B cell (primary cell): ENCODE measurements at regions not wholly inside any gene's neighbourhood (a gene's known extent, or its start where the extent isn't known, plus 50 kb on each side); places are given as distances from the start of the nearest gene placed in this dataset.

Experiments used
- ATAC-seq: fragments of 200-7000 bp; cut with Tn5 transposase; one replicate; pipeline ENCODE4 v1.10.0; 2021; ENCODE audit warnings: low read depth, mild to moderate bottlenecking, moderate number of reproducible peaks, moderate library complexity
- CTCF ChIA-PET: fragments of 350-600 bp; sonication (Branson Sonifier 250); formaldehyde crosslinking; loops from one replicate; lab custom pipeline; 2021; ENCODE audit warnings: antibody characterized with exemption, inconsistent platforms; lab: Charles Lee
- POLR2A ChIA-PET: fragments of 350-600 bp; sonication (Branson Sonifier 250); formaldehyde crosslinking; loops from one replicate; lab custom pipeline; 2021; ENCODE audit warnings: antibody characterized with exemption; lab: Charles Lee
- DNase-seq: peaks from one replicate; pipeline ENCODE4 v3.0.0; 2013
- H2AFZ ChIP-seq: 2 replicates; pipeline ENCODE4 v1.6.1; 2012; ENCODE audit warnings: mild to moderate bottlenecking, low read depth, low read length; ENCODE audit not compliant: insufficient read depth, poor library complexity, severe bottlenecking
- H3K27ac ChIP-seq, 2 donors: 1 replicate in 1 of 2; 2 replicates in 1 of 2; pipeline ENCODE4 v1.5.1; 2012 to 2013; ENCODE audit warnings: low read length in 2 of 2, mild to moderate bottlenecking in 2 of 2, moderate library complexity in 1 of 2
- H3K27me3 ChIP-seq, 4 experiments: fragments of 200-600 bp in 1 of 4; sonication (generic) in 1 of 4; replicated peaks in 1 of 4; 1 replicate in 2 of 4; 2 replicates in 2 of 4; pipeline versions ENCODE4 v1.6.1 to v1.7.0; 2013 to 2016; ENCODE audit warnings: low read length in 3 of 4, mild to moderate bottlenecking in 2 of 4, mixed read lengths in 1 of 4, moderate library complexity in 1 of 4; ENCODE audit not compliant: insufficient read depth in 4 of 4, control insufficient read depth in 3 of 4; ENCODE audit errors: control extremely low read depth in 1 of 4
- H3K36me3 ChIP-seq, 2 experiments: replicated peaks in 1 of 2; 1 replicate in 1 of 2; 2 replicates in 1 of 2; pipeline versions ENCODE4 v1.6.1 to v1.7.1; 2013; ENCODE audit warnings: low read length in 1 of 2; ENCODE audit not compliant: insufficient read depth in 2 of 2, control insufficient read depth in 1 of 2; ENCODE audit errors: control extremely low read depth in 1 of 2, extremely low read depth in 1 of 2
- H3K4me1 ChIP-seq, 2 donors: fragments of 200-600 bp in 1 of 2; sonication (generic) in 1 of 2; 1 replicate in 1 of 2; 2 replicates in 1 of 2; pipeline versions ENCODE4 v1.5.1 to v1.6.1; 2013 to 2017; ENCODE audit warnings: low read length in 2 of 2; ENCODE audit not compliant: control insufficient read depth in 2 of 2, insufficient read depth in 2 of 2
- H3K4me2 ChIP-seq: replicated peaks from 2 replicates; pipeline ENCODE3; 2012; ENCODE audit warnings: mild to moderate bottlenecking, low read depth, low read length; ENCODE audit not compliant: poor library complexity, severe bottlenecking
- H3K4me3 ChIP-seq, 5 experiments: fragments of 200-600 bp in 1 of 5; sonication (generic) in 1 of 5; 1 replicate in 3 of 5; 2 replicates in 2 of 5; pipeline versions ENCODE4 v1.5.1 to v1.7.0; 2011 to 2016; ENCODE audit warnings: low read length in 4 of 5, mild to moderate bottlenecking in 4 of 5, low read depth in 2 of 5, control low read depth in 1 of 5, moderate library complexity in 1 of 5; ENCODE audit not compliant: insufficient read depth in 1 of 5; ENCODE audit errors: control extremely low read depth in 1 of 5, extremely low read depth in 1 of 5
- H3K79me2 ChIP-seq: fragments of 200-600 bp; sonication (generic); one replicate; pipeline ENCODE4 v1.6.0; 2016; ENCODE audit warnings: low read length; ENCODE audit not compliant: control insufficient read depth, insufficient read depth
- H3K9ac ChIP-seq: fragments of 200-600 bp; sonication (generic); 2 replicates; pipeline ENCODE4 v1.6.1; 2017; ENCODE audit warnings: mild to moderate bottlenecking, low read length, moderate library complexity
- H3K9me3 ChIP-seq, 3 donors: one replicate each; pipeline versions ENCODE4 v1.6.1 to v1.7.1; 2013; ENCODE audit warnings: low read length in 2 of 3; ENCODE audit not compliant: control insufficient read depth in 2 of 3, insufficient read depth in 1 of 3; ENCODE audit errors: control extremely low read depth in 1 of 3
- H4K20me1 ChIP-seq: 2 replicates; pipeline ENCODE4 v1.6.0; 2012; ENCODE audit warnings: mild to moderate bottlenecking, low read length; ENCODE audit not compliant: insufficient read depth, control insufficient read depth, poor library complexity, severe bottlenecking
- H3K27ac Mint-ChIP-seq: one replicate; pipeline ENCODE4 v1.8.0; 2021; ENCODE audit warnings: mixed read lengths
- H3K27me3 Mint-ChIP-seq: one replicate; pipeline ENCODE4 v1.8.0; 2021; ENCODE audit warnings: mixed read lengths
- H3K4me1 Mint-ChIP-seq: one replicate; pipeline ENCODE4 v1.8.0; 2021; ENCODE audit warnings: mixed read lengths
- H3K4me3 Mint-ChIP-seq: one replicate; pipeline ENCODE4 v1.8.0; 2021; ENCODE audit warnings: mixed read lengths
- H3K9me3 Mint-ChIP-seq: one replicate; pipeline ENCODE4 v1.8.0; 2022; ENCODE audit warnings: mixed read lengths; ENCODE audit not compliant: insufficient read depth
- EZH2 ChIP-seq: IDR thresholded peaks from 2 replicates; pipeline ENCODE4 v1.6.1; 2012; ENCODE audit warnings: borderline replicate concordance, low read depth, mild to moderate bottlenecking, moderate library complexity, low read length; ENCODE audit not compliant: insufficient read depth, poor library complexity, severe bottlenecking
- WGBS: methylation state at CpG from one replicate; pipeline ENCODE4 v1.1.5; 2013; ENCODE audit warnings: missing lambda C conversion rate; ENCODE audit not compliant: insufficient coverage; 5-methylcytosine and 5-hydroxymethylcytosine counted together
- intact Hi-C: fragments of 100-400 bp; cut with micrococcal nuclease; formaldehyde crosslinking; loops from one replicate; pipeline ENCODE4 v1.10.0; 2022
- TF ChIP-seq, protein P1 (sequence below): fragments of 200-600 bp; IDR thresholded peaks from one replicate; pipeline ENCODE4 v1.8.0; 2022; ENCODE audit warnings: antibody characterized with exemption, mild to moderate bottlenecking

DNA sequence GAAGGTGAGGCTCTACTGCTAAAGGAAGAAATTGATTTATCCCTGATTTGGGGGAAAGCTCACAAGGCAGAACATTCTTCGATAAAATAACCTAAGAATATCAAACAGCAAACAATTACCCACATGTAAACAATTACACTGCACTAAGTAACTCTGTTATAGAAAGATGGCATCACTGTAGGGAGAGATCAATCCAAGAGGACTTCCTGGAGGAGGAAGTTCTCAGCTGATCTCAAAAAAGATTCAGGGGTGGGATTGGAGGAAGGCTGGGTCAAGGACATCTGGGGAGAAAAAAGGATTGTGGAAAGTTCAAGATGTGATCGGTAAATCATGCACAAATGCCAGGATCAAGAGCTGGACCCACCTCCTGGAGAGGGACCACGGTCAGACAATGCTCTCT, 361.0 kb upstream of the SULF2 start:
- TF ChIP-seq EZH2: no peak
- TF ChIP-seq, protein P1, sequence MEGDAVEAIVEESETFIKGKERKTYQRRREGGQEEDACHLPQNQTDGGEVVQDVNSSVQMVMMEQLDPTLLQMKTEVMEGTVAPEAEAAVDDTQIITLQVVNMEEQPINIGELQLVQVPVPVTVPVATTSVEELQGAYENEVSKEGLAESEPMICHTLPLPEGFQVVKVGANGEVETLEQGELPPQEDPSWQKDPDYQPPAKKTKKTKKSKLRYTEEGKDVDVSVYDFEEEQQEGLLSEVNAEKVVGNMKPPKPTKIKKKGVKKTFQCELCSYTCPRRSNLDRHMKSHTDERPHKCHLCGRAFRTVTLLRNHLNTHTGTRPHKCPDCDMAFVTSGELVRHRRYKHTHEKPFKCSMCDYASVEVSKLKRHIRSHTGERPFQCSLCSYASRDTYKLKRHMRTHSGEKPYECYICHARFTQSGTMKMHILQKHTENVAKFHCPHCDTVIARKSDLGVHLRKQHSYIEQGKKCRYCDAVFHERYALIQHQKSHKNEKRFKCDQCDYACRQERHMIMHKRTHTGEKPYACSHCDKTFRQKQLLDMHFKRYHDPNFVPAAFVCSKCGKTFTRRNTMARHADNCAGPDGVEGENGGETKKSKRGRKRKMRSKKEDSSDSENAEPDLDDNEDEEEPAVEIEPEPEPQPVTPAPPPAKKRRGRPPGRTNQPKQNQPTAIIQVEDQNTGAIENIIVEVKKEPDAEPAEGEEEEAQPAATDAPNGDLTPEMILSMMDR: no peak
- Mint-ChIP-seq H3K4me1 (no peaks in the 10 kb centered on the region), H3K4me3 (no peak overlapping the region), H3K27ac (no peak overlapping the region), H3K27me3 (peaks cover 17% of the 10 kb centered on the region), H3K9me3 (peaks cover 5% of the 10 kb centered on the region)
- H3K4me3 ChIP-seq: no peak overlapping the region
- 80% methylated on average over 1 of the region's 3 CpGs for WGBS
- H3K9ac ChIP-seq: no peak overlapping the region
- intact Hi-C loops: no loop called here
- H3K4me1 ChIP-seq: no peaks in the 10 kb centered on the region
- H3K27ac ChIP-seq: no peak overlapping the region
- peaks cover 0 to 5% (median 1%) of the 10 kb centered on the region in 4 experiments for H3K27me3 ChIP-seq
- H4K20me1 ChIP-seq: no peaks in the 10 kb centered on the region
- ATAC-seq (no peak), DNase-seq (no peak)
- H3K79me2 ChIP-seq: no peaks in the 10 kb centered on the region
- POLR2A ChIA-PET: no interaction called here
- CTCF ChIA-PET: no interaction called here
- H3K36me3 ChIP-seq: no peaks in the 10 kb centered on the region
- H3K9me3 ChIP-seq: peaks cover 0 to 12% (median 2%) of the 10 kb centered on the region in 3 donors
- no peak overlapping the region for H2AFZ ChIP-seq
- no peak overlapping the region for H3K4me2 ChIP-seq

DNA sequence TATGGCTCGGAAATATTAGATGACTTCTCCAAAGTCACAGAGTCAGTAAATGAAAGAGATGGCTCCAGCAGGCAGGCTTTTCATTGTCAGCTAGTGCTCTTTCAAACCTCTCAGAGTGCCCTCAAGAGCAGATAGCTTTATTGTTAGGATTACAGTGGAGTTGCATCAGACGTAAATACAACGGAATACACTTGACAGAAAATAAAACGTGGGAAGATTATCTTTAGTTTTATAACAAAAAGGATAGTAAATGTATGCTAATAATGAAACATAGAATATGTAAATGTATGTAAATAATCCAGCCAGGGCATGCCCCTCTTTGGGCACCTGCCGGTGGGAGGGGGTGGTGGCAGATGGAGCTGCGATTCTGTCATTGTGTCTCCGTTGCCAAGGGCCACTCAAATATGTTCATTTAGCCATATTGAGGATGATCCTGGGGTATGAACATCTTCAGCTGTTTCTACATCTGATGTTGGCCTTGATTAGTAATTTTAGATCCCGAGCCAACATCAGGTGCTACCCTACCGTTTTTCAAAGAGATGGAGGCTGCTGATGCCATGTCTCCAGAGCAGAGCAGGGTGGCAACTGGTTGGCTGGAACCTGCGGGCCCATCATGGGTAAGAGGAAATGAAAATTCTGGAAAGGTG, 358.3 kb upstream of the SULF2 start:
- ChIA-PET CTCF (no interaction called here), POLR2A (no interaction called here)
- no peak overlapping the region for H3K4me3 ChIP-seq
- H3K9me3 ChIP-seq: peaks cover 0 to 26% (median 4%) of the 10 kb centered on the region in 3 donors
- H3K9me3 Mint-ChIP-seq: peaks cover 8% of the 10 kb centered on the region
- ATAC-seq (no peak), DNase-seq (no peak)
- no peak for TF ChIP-seq EZH2
- TF ChIP-seq, protein P1: no peak
- no peak overlapping the region for H3K4me3 Mint-ChIP-seq
- H4K20me1 ChIP-seq: no peaks in the 10 kb centered on the region
- H2AFZ ChIP-seq: no peak overlapping the region
- no peaks in the 10 kb centered on the region for H3K36me3 ChIP-seq
- no peaks in the 10 kb centered on the region for H3K4me1 Mint-ChIP-seq
- H3K9ac ChIP-seq: no peak overlapping the region
- H3K27me3 ChIP-seq: peaks cover 0 to 8% (median 3%) of the 10 kb centered on the region in 4 experiments
- no peak overlapping the region for H3K4me2 ChIP-seq
- intact Hi-C loops: no loop called here
- no peaks in the 10 kb centered on the region for H3K79me2 ChIP-seq
- H3K4me1 ChIP-seq: no peaks in the 10 kb centered on the region
- 95% methylated on average over 6 of the region's 10 CpGs for WGBS
- peaks cover 38% of the 10 kb centered on the region for H3K27me3 Mint-ChIP-seq
- no peak overlapping the region for H3K27ac ChIP-seq
- H3K27ac Mint-ChIP-seq: no peak overlapping the region
